Osteoblast (primary cell): ENCODE measurements at regions not wholly inside any gene's neighbourhood (a gene's known extent, or its start where the extent isn't known, plus 50 kb on each side); places are given as distances from the start of the nearest gene placed in this dataset.
A peak's percentile ranks its signal among the peaks of the same experiment; 100 is the strongest.

ENCODE experiments used
- DNase-seq: peaks from one replicate; pipeline ENCODE4 v3.0.0; 2011; ENCODE audit warnings: low spot score, mixed read lengths; ENCODE audit not compliant: insufficient read length; ENCODE audit errors: missing footprints
- H2AFZ ChIP-seq: 2 replicates; pipeline ENCODE4 v1.6.0; 2011; ENCODE audit warnings: mild to moderate bottlenecking, low read length
- H3K27ac ChIP-seq: 2 replicates; pipeline ENCODE4 v1.5.1; 2011; ENCODE audit warnings: mild to moderate bottlenecking, low read depth, low read length, moderate library complexity
- H3K27me3 ChIP-seq: 2 replicates; pipeline ENCODE4 v1.6.0; 2012; ENCODE audit warnings: mild to moderate bottlenecking, control low read depth, inconsistent platforms, low read length, moderate library complexity; ENCODE audit not compliant: insufficient read depth
- H3K36me3 ChIP-seq: 2 replicates; pipeline ENCODE4 v1.5.1; 2011; ENCODE audit warnings: mild to moderate bottlenecking, low read length, control low read depth, moderate library complexity; ENCODE audit not compliant: insufficient read depth
- H3K4me1 ChIP-seq: 2 replicates; pipeline ENCODE4 v1.5.1; 2011; ENCODE audit warnings: mild to moderate bottlenecking, low read length, control low read depth, moderate library complexity; ENCODE audit not compliant: insufficient read depth
- H3K4me2 ChIP-seq: 2 replicates; pipeline ENCODE4 v1.6.0; 2011; ENCODE audit warnings: mild to moderate bottlenecking, low read length; ENCODE audit not compliant: insufficient read depth
- H3K4me3 ChIP-seq: fragments of 200-600 bp; sonication (generic); 3 replicates; pipeline ENCODE4 v1.5.1; 2012; ENCODE audit warnings: mild to moderate bottlenecking, low read length, inconsistent platforms; ENCODE audit not compliant: insufficient read depth
- H3K79me2 ChIP-seq: 2 replicates; pipeline ENCODE4 v1.6.0; 2012; ENCODE audit warnings: mild to moderate bottlenecking, low read length, control low read depth, inconsistent platforms; ENCODE audit not compliant: insufficient read depth
- H3K9me3 ChIP-seq: 2 replicates; pipeline ENCODE4 v1.5.1; 2011; ENCODE audit warnings: low read depth, low read length, control low read depth
- H4K20me1 ChIP-seq: 2 replicates; pipeline ENCODE4 v1.6.0; 2012; ENCODE audit warnings: mild to moderate bottlenecking, low read length, control low read depth; ENCODE audit not compliant: insufficient read depth
- CTCF ChIP-seq: IDR thresholded peaks from 2 replicates; pipeline ENCODE4 v1.5.1; 2011; ENCODE audit warnings: mild to moderate bottlenecking, low read depth, low read length, moderate library complexity; ENCODE audit errors: extremely low read depth

- no peaks in the 10 kb centered on the region for H3K9me3 ChIP-seq
- H3K4me1 ChIP-seq: no peaks in the 10 kb centered on the region
- H4K20me1 ChIP-seq: no peaks in the 10 kb centered on the region
- H3K4me2 ChIP-seq: no peak overlapping the region
- no peak overlapping the region for H2AFZ ChIP-seq
- no peak overlapping the region for H3K4me3 ChIP-seq
- peaks cover 33% of the 10 kb centered on the region for H3K27me3 ChIP-seq
- H3K79me2 ChIP-seq: no peaks in the 10 kb centered on the region
- no peaks in the 10 kb centered on the region for H3K36me3 ChIP-seq
- DNase-seq: peak; percentile 81
- H3K27ac ChIP-seq: no peak overlapping the region
- TF ChIP-seq CTCF: no peak
Measured at GRCh38 chr6:33905071-33905609, 101.3 kb upstream of the MLN start.

- Histone ChIP-seq H3K9me3 (no peaks in the 10 kb centered on the region), H3K4me3 (no peak overlapping the region), H3K36me3 (no peaks in the 10 kb centered on the region), H3K4me1 (no peaks in the 10 kb centered on the region), H2AFZ (no peak overlapping the region), H3K79me2 (no peaks in the 10 kb centered on the region), H3K4me2 (no peak overlapping the region), H3K27ac (no peak overlapping the region), H3K27me3 (peaks cover 31% of the 10 kb centered on the region), H4K20me1 (no peaks in the 10 kb centered on the region)
- peak; percentile 17 for DNase-seq
- no peak for TF ChIP-seq CTCF
Measured at GRCh38 chr6:33904747-33905065, 100.9 kb upstream of the MLN start.

GRCh38 chr6:33904050-33904746 lies 100.4 kb upstream of the MLN start:
- Histone ChIP-seq H3K27me3 (peaks cover 31% of the 10 kb centered on the region), H3K79me2 (no peaks in the 10 kb centered on the region), H3K4me3 (no peak overlapping the region), H3K9me3 (no peaks in the 10 kb centered on the region), H2AFZ (no peak overlapping the region), H3K4me2 (no peak overlapping the region), H3K4me1 (no peaks in the 10 kb centered on the region), H3K27ac (no peak overlapping the region), H4K20me1 (no peaks in the 10 kb centered on the region), H3K36me3 (no peaks in the 10 kb centered on the region)
- TF ChIP-seq CTCF: no peak
- no peak for DNase-seq

GRCh38 chr6:33903579-33903978 lies 99.8 kb upstream of the MLN start:
- Histone ChIP-seq H4K20me1 (no peaks in the 10 kb centered on the region), H3K36me3 (no peaks in the 10 kb centered on the region), H3K4me2 (no peak overlapping the region), H3K9me3 (no peaks in the 10 kb centered on the region), H3K4me1 (no peaks in the 10 kb centered on the region), H2AFZ (no peak overlapping the region), H3K79me2 (no peaks in the 10 kb centered on the region), H3K27ac (no peak overlapping the region), H3K4me3 (no peak overlapping the region), H3K27me3 (peaks cover 31% of the 10 kb centered on the region)
- no peak for TF ChIP-seq CTCF
- no peak for DNase-seq
